Loucy (cell line): ENCODE measurements at regions not wholly inside any gene's neighbourhood (a gene's known extent, or its start where the extent isn't known, plus 50 kb on each side); places are given as distances from the start of the nearest gene placed in this dataset.
"Not testable (repeated sequence)": the region's sequence is repeated elsewhere in the genome, so short reads cannot be mapped to it uniquely, and the experiment has no call there.

Experiments
- CTCF ChIP-seq: fragments of 200-600 bp; sonication (generic); conservative IDR thresholded peaks from 2 replicates; pipeline ENCODE4 v1.5.1; 2014; ENCODE audit warnings: mild to moderate bottlenecking, antibody characterized with exemption, low read length
- EZH2phosphoT487 ChIP-seq: fragments of 200-600 bp; IDR thresholded peaks from 2 replicates; pipeline ENCODE4 v1.6.1; 2018; ENCODE audit warnings: antibody characterized with exemption, mild to moderate bottlenecking, moderate library complexity, borderline replicate concordance

- TF ChIP-seq CTCF, EZH2phosphoT487: not testable (repeated sequence)
Measured at GRCh38 chr6:57793398-57793762, 475.9 kb downstream of the PRIM2 start.
